ENCODE measurements at regions not wholly inside any gene's neighbourhood (a gene's known extent, or its start where the extent isn't known, plus 50 kb on each side); places are given as distances from the start of the nearest gene placed in this dataset.

- no peak for DNase-seq
These were observed 205.6 kb downstream of the PSAT1 start for GRCh38 chr9:78502566-78502965.

- no peak for DNase-seq
These were observed 208.6 kb downstream of the PSAT1 start for GRCh38 chr9:78505546-78505945.

DNA sequence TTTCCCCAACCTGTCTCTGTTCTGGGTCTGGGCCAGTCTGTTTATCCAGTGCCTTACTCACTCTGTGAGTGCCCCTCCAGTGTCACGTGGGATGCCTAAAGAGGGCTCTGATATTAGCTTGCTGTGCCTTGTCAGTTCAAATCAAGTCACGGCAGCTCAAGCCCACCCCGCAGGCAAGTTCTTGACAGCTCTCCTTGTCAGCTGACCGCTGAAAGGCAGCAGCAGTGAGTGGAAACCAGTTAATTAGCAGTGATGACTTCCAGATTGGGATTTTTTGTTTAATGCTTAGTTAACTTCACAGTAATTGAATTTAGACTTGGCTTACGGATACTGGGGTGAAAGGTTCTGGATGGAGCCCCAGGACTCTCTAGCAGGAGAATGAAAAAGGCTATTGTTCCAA lies 210.1 kb downstream of the PSAT1 start:
- no peak for DNase-seq

DNA sequence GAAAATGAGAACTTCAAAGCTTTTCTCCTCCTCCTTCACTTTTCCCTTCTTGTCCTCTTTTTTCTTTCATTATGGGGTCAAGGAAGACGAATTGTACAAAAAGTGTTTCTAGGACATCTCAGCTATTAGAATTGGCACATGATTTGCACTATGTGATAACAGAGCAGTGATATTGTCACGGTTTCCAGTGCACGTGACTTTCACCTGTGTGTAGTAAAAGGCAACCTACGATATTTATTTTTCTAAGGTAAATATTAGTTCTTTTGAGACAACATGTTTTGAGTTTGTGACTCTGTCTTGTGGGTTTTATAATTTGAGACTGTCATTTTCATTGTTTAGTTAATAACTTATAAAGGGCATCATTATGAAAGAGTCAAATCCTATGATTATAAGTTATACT lies 213.1 kb downstream of the PSAT1 start:
- DNase-seq: no peak

DNA sequence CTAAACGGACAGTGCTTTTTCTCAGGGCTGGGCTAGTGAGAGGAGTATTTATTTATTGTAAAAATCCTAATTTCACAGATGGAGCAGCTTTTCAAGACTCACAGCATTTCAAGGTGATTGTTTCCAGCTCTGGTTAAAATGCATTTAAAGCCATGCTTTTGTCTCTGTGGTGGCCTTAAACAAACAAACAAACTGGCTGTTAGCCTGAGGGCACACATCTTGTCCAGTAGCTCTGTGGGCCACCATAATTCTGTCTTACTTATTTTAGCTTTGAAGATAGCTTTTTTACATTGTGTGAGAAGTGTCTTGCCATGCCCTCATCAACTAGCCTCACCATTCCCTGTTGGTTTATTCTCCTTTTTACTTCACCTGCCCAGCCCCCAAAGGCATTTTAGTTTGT lies 218.2 kb downstream of the PSAT1 start:
- DNase-seq: no peak

DNA sequence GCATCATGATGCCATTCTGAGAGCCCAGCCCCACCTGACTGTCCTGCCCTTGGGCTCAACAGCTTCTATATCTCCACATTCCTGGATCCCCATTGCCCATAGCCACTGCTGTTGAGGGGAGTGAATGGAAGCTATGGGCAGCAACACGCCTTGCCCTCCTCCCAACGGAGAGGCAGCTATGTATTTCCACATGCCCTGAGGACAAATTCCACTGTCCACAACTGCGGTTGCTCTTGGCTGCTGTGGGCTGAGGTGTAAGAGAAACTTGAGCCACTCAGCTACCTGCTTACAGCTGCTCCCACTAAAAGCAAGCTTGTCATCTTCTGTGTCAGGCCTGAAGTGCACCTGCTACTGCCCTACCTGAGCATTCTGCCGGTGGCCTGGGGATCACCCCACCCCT lies 222.9 kb downstream of the PSAT1 start:
- no peak for DNase-seq

DNA sequence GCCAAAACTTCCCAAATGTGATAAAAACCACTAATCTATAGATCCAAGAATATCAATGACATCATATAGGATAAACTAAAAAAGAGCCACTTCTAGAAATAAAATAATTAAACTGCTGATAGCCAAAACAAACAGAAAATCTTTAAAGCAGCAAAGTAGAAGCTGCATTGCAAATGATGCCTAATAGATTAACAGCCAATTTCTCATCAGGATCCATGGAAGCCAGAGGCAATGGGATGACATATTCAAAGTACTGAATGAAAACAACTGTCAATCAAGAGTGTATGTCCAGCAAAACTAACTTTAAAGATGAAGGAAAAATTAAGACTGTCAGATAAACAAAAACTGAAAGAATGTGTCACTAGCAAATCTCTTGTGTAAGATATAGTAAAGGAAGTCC lies 224.8 kb downstream of the PSAT1 start:
- no peak for DNase-seq

- DNase-seq: no peak
These were observed 229.1 kb downstream of the PSAT1 start for GRCh38 chr9:78525986-78526560.

DNA sequence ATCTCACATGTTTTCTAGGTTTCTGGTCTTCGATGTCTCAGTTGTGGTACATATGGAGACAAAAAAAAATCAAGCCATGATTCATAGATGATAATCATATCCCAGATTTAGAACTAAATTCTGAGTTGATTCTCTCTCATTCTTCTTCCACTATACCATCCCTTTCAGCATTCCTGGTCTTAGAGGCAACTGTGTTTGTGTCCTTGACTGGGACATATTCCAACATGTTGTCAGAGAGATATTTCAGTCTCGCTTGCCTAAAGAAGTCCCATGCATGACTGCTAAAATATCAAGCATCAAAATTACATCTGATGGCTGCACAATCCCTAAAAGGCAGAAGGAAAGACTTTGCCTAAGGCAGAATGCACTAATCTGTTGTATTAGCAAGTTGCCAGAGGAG lies 236.6 kb downstream of the PSAT1 start:
- no peak for DNase-seq

GRCh38 chr9:78539188-78539587 lies 242.3 kb downstream of the PSAT1 start:
- DNase-seq: no peak

DNA sequence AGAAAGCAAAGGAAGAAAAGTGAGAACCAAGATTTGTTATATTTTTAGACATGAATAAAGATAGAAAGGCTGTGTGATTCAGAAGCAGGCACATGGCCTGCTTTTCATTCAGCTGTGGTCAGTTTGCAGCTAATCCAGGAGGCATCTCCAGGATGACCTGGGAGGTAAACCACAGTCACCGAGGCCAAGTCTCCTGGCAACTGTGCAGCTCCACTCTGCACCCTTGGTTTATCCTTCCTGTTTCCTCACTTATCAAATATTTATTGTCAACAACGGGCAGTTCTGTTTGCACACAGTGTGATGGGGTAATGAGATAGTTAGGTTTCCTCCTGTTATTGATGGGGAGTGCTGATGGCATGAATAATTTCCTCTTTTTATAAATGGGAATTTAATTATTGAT lies 243.0 kb downstream of the PSAT1 start:
- DNase-seq: no peak

GRCh38 chr9:78541868-78542443 lies 245.0 kb downstream of the PSAT1 start:
- no peak for DNase-seq

DNA sequence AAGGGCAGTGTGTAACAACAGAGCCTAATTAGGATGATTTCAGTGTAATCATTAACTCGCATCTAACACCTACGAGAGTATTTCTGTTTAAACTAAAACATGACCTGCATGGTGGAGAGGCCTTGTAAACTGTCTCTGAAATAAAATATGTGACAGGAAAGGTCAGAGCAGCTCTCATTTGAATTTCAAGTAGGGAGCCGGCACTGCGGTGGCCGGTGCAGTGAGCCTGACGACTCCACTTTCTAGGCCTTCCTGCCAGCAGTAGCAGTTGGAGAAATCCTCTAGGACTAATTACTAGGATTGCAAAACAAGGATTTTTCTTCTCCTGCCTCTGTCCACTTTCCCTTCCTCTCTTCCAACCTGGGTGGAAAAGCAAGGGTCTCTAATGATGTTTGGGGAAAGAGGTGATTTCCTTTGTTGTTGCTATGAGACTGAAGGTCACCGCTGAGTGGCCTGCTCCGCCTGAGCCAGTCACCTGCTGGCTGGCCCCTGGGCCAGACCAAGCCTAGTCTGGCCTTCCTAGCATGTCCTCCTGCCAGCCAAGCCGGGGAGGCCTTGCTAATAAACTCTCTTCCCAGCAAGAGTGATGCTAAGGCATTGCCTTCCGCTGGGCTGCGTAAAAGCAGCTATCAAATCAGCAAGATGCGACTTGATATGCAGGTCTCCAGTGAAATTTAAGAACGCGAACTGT lies 245.7 kb downstream of the PSAT1 start:
- DNase-seq: peak; percentile 23

DNA sequence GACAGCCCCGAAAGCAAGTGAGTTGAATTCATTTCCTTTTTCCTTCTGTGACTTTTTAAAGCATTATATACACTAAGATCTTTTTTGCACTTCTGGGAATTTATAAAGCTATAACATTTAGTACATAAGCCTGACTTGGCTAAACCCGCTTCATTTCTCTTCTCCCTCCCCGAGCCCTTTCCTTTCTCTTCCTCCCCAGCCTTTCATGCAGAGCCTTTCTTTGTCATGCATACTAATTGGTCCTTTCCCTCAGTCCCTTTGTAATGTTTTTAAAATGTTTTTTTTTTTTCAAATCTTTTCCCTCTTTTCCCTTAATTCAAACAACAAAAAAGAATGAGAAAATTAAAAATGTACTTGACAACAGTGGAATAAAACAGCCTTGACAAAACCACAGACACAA lies 246.4 kb downstream of the PSAT1 start:
- peak; percentile 4 for DNase-seq

DNA sequence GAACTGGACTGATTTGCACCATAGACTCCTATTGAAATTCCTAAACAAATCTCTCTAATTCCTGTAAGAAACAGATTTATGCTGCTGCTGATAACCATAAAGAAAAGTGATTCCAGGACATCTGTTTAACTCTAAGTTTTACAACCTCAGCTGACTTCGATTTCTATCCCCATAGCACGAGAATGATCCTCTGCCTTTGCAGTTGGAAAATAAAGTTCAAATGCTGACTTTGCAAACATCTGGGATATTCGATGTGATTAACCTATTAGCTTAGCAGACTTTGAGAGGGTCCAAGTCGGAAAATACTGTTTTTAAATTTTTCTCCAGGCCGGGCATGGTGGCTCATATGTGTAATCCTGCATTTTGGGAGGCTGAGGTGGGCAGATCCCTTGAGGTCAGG lies 247.3 kb downstream of the PSAT1 start:
- DNase-seq: peak; percentile 15

DNA sequence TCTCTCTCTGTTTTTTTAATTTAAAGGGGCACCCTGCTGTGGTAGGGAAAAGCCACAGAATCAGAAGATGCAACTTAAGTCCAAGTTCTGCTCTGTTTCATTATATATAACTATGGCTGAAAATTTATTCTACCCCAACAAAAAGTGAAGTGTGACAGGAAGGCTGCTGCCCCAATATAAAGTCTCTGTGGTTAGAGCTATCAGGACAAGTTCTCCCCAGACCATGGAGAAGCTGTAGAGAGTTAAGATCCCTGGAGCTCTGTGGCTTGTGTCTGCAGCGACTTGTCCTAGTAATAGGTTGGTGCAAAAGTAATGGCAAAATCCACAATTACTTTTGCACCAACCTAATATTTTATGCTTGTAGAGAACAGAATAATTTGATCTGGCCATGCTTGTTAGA lies 250.9 kb downstream of the PSAT1 start:
- no peak for DNase-seq

GRCh38 chr9:78548670-78549069 lies 251.7 kb downstream of the PSAT1 start:
- DNase-seq: no peak

GRCh38 chr9:78549711-78550110 lies 252.8 kb downstream of the PSAT1 start:
- no peak for DNase-seq

DNA sequence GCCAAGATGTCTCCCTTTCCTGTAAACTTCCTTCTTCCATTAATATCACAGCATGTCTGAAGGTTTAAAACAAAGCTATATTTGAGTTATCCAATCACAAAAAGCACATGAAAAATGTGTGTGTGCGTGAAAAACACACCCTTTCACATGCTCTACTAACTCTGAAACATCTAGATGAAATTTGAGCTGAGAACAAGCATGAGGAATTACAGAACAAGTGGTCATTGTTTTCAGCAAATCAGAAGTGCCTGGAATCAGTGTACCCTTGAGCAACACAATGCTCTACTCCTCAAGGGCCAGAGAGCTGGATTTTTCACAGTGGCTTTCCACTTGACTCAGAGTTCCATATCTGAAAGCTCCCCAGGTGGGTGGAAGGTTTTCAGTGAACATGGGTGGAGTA lies 255.9 kb downstream of the PSAT1 start:
- no peak for DNase-seq

GRCh38 chr9:78557540-78557939 lies 260.6 kb downstream of the PSAT1 start:
- no peak for DNase-seq

DNA sequence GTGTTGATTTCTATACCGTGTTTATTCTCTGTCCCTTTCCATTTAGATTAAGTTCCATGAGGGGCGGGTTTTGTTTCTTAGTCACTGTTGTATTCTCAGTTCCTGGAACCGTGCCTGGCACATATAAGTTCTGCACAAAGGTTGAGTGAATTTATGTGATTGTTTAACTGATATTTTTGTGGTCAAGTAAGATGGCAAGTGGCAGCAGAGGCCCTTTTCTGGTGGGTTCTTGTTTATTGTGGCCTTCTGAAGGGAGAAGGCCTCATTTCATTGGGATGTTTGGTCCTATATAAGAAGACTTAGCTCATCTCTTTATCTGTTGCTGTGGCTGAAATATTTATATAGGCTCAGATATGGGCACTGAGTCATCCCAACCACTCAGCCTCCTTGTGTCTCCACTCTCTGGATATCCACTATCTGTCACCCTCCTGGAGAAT lies 262.5 kb downstream of the PSAT1 start:
- no peak for DNase-seq

DNA sequence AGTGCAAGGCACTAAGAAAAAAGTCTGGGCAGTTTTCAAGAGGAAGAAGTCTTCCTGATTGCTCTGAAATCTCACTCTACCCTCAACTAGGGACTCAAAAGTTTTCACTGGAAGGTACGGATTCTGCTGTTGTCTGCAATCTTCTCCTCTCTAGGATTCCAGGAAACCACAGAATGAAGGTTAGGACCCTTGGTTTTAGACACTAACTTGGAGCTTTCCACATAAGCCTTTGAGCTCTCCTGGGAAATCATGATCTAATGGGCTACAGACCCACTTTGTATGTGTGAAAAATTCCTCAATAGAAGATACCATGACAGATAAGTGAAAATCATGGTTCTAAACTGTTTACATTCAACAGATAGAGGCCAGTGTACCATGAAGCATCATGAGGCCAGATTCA lies 265.1 kb downstream of the PSAT1 start:
- DNase-seq: no peak

DNA sequence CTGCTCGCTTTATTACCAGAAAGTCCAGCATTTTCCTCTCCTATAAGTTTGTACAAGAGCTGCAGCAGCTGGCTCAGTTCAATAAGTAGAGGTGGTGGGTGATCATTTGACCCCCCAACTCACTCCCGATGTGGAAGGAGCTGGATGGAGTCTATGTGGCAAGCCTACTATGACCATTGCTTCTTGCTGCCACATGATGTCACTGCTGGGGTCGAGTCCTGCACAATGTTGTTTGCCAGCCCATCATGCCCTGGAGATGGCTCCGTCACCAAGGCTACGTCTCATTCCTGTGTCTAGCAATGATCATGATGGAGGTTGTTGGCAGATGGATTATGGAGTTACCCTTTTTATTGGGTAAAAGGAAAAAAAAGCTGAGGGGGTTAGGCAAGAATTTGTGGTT lies 266.3 kb downstream of the PSAT1 start:
- no peak for DNase-seq

- no peak for DNase-seq
These were observed 268.6 kb downstream of the PSAT1 start for GRCh38 chr9:78565481-78565880.

Measured in muscle of arm (tissue), 1 donor.